Pons (tissue), 1 donor: ENCODE measurements at regions not wholly inside any gene's neighbourhood (a gene's known extent, or its start where the extent isn't known, plus 50 kb on each side); places are given as distances from the start of the nearest gene placed in this dataset.
A peak's percentile ranks its signal among the peaks of the same experiment; 100 is the strongest.

ENCODE experiments used
- DNase-seq: peaks from one replicate; pipeline ENCODE4 v3.0.0-alpha.2; 2016; ENCODE audit warnings: low spot score

- DNase-seq: peak; percentile 5
Observed at GRCh38 chr13:71082631-71083030, 784.4 kb downstream of the DACH1 start.

DNA sequence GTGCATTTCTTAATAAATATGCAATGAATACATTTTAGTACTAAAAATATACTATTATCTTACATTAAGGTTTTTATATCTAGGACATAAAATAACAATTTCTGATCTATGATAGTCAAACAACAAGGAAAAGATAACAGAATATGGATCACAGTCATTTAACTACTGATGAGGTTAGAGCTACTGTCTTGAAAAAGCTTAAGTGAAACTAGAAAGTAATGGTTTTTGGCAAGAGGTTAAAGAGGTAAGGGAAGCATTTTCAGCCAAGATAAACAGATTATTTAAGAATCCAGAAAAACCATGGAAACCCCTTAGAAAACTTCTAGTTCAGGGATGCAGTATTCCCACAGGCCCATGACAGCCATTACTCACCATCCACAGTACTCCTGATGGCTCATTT lies 787.4 kb downstream of the DACH1 start:
- DNase-seq: no peak

DNA sequence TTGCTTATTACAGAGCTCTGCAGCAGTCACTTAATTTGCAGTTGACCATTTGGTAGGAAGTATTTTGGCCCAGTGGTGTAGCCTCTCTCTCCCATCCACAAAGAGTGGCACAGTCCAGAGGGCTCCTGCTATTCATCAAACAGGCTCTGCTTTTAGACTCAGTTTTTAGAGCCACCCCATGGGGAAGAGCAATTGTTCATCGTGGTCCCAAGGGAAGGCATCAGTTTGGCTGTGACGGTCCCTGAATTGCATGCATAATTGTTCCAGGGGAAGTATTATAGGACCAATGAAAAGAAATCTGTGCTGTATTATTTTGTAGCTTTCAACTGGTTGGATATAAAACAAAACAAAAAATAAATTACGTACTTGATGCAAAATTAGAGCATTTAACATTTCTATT lies 799.0 kb downstream of the DACH1 start:
- DNase-seq: no peak

DNA sequence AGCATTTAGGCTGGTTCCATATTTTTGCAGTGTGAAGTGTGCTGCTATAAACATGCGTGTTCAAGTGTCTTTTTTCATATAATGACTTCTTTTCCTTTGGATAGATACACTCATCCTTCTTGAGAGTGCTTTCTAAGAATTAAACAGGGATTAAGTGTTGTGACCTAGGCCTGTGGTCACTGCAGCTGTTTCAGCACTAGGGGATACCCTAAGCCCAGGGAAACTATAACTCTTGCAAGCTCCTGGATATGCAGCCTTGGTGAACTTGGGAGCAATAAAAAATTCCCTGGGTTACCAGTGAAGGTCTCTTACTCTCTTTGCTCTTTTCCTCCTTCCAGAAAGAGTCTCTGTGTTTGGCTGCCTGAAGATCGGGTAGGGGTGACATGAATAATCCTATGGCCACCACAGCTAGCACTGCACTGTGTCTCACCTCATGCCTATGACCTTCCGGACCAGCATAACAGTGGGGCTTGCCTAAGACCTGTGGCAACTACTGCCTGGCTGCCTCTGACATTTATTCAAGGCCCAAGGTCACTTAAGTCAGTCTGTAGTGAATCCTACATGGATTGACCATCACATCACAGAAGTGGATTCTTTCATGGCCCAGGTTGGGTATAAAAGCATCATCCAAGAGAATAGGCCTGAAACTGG lies 799.7 kb downstream of the DACH1 start:
- peak; percentile 7 for DNase-seq

- no peak for DNase-seq
Observed at GRCh38 chr13:71056581-71056980, 810.4 kb downstream of the DACH1 start.

GRCh38 chr13:71055644-71056043 lies 811.4 kb downstream of the DACH1 start:
- DNase-seq: no peak

DNA sequence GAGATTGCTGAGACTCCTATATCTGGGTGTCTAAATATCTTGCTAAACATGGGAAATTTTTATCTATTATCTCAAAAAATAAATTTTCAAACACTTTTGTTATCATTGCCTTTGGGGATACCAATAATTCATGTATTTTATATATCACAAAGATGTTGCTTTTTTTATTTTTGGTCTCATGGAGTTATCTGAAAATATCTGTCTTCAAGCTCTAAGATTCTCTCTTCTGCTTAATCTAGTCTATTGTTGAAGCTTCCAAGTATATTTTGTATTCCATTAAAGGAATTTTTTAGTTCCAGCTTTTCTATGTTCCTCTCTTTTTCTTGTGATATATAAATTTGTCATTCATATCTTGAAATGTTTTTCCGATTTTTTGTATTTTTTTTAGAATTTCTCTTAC lies 812.0 kb downstream of the DACH1 start:
- DNase-seq: no peak

- DNase-seq: no peak
Observed at GRCh38 chr13:71054358-71054757, 812.6 kb downstream of the DACH1 start.

DNA sequence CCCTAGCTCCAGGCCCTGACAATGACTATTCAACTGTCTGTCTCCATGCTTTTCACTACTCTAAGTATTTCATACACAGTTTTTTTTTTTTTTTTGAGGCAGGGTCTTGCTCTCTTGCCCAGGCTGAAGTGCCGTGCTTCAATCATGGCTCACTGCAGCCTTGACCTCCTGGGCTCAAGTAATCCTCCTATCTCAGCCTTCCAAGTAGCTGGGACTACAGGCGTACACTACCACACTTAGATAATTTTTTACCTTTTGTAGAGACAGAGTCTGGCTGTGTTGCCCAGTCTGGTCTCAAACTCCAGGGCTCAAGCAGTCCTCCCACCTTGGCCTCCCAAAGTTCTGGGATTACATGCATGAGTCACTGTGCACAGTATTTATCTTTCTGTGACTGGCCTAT lies 815.4 kb downstream of the DACH1 start:
- no peak for DNase-seq

- DNase-seq: no peak
Observed at GRCh38 chr13:71046360-71047079, 820.5 kb downstream of the DACH1 start.

- no peak for DNase-seq
Observed at GRCh38 chr13:71045101-71045500, 821.9 kb downstream of the DACH1 start.

DNA sequence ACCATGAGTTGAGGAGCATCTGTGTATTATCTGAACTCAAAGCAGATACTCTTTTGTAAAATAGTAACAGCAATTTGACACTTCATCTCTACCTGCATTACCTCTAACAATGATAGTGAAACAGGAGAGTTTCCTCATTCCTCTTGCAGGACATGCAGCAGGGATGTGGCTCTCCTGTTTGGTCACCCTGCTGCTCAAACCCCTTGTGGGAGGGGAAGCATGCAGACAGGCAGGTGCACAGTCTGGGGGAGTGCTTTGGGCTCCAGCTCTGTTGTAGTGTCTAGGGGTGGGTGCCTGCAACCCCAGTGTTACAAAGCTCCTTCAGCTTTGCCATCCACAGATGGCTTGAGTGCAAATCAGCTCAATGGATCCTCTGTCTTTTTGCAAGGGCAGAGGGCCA lies 827.6 kb downstream of the DACH1 start:
- DNase-seq: peak; percentile 34

DNA sequence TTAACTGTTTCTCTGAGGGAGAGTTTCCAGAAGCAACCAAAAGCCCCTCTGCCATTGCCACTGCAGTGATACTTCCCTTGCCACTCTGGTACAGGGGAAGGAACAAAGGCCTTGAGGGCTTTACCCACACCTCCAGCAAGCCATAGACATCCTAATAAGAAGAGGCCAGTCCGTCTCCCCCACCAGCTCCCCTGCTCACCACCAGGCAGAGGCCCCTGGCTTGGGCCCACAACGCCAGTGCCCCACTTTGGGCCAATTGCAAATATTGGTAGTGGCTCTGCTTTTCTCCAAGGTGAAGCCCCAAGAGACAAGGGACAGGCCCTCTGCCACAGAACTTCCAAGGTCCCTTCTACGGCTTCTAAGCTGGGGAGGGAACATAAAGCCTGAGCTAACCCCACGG lies 833.0 kb downstream of the DACH1 start:
- no peak for DNase-seq

DNA sequence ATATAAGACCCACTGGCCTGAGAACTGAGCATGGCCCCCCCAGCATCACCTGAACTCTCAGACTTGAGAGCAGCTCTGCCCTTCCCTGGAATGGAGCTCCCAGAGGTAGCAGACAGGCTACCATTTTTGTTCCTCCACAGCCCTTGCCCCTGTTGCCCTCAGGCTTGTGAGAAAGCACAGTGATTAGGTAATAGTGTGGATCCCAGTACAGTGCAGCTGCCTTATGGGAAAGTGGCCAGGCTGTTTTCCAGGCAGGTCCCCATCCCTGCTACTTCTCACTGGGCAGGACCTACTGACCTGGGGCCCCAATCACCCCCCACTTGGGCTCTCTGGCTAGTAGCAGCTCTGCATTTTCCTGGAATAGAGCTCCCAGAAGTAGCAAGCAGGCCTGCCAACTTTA lies 834.0 kb downstream of the DACH1 start:
- DNase-seq: no peak

DNA sequence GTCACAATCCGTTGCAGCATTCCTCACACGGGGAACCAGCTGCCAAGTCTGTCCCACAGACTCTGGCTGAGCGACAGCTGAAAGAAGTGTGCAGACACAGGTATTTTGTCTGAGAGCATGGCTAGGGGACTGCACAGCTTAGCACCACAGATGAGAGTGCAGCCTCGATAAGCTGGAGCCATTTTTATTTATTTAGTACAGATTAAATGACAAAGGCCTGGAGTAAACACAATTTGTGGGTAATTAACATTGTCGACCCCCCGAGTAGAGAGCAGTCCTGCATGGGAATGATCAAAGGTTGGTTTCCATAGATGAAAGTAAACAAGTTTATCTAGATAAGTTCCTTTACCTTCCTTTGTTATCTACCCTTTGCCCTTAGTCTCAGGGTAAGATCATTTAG lies 836.2 kb downstream of the DACH1 start:
- no peak for DNase-seq

GRCh38 chr13:71028884-71029283 lies 838.1 kb downstream of the DACH1 start:
- DNase-seq: no peak

- DNase-seq: no peak
Observed at GRCh38 chr13:71021825-71022422, 845.1 kb downstream of the DACH1 start.

GRCh38 chr13:71018995-71019394 lies 848.0 kb downstream of the DACH1 start:
- no peak for DNase-seq

DNA sequence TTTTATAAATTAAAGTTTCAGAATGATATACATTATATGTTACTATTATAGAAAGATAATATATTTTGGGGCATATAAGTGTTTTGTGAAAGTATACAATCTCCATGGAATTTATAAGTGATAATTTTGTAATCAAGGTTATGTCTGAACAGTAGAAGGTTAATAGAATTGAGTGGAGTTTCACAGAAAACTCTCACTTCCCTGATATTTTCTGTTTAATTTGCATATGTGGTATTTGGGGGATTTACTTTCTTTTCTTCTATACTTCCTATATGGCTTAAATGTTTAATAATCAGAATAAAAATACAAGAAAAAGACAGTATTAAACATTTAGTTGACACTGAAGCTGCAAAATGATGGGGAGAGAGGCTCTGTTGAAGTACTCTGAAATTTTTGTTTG lies 848.5 kb downstream of the DACH1 start:
- no peak for DNase-seq

GRCh38 chr13:71017607-71018006 lies 849.4 kb downstream of the DACH1 start:
- no peak for DNase-seq

DNA sequence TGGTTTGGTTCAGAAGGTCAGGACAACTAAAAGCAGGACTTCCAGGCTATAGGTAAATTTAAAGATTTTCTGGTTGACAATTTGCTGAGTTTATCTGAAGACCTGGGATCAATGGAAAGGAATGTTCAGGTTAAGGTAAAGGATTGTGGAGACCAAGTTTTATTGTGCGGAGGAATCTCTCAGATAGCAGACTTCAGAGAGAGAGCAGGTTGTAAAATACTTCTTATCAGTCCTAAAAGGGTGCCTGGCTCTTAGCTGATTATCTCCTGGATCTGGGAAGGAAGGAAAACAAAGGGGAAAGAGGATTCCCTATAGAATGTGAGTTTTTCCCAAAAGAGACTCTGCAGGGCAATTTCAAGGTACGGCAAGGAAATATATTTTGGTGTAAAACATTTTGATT lies 851.5 kb downstream of the DACH1 start:
- no peak for DNase-seq

- DNase-seq: no peak
Observed at GRCh38 chr13:71015021-71015420, 852.0 kb downstream of the DACH1 start.

DNA sequence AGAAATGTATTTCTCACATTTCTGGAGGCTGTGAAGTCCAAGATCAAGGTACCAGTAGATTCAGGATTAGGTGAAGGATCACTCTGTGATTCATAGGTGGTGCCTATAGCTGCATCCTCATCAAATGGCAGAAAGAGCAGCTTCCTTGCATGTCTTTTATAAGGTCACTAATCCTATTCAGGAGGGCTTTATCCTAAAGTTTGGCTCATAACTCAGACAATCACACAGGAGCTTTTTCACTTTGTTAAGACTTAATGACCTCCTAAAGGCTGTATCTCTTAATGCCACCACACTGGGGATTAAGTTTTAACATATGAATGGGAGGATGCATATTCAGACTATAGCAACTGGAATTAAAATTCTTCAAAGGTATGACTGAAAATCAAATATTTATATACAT lies 861.1 kb downstream of the DACH1 start:
- no peak for DNase-seq

DNA sequence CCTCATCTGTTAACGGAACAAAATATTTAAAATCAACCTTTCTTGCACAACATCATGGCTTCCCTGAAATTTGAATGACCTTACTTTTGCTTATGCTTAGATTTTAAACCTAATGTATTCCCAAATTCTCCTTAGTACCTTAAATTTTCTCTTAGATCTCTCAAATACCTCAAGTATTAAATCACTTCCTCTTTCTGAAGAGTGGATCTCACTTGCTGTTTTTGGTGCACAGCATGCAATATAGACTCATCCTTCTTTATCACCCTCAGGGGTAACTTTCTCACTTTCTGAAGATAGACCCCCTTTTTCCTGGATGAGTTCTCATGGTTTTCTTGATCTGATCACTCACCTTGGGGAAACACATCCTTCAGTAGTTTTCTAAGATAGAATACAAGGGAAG lies 871.7 kb downstream of the DACH1 start:
- DNase-seq: no peak
